Right kidney (tissue), 1 donor: ENCODE measurements at regions not wholly inside any gene's neighbourhood (a gene's known extent, or its start where the extent isn't known, plus 50 kb on each side); places are given as distances from the start of the nearest gene placed in this dataset.
"Not testable (repeated sequence)": the region's sequence is repeated elsewhere in the genome, so short reads cannot be mapped to it uniquely, and the experiment has no call there.

Experiments used
- DNase-seq: peaks from one replicate; pipeline ENCODE4 v3.0.0-alpha.2; 2016

DNA sequence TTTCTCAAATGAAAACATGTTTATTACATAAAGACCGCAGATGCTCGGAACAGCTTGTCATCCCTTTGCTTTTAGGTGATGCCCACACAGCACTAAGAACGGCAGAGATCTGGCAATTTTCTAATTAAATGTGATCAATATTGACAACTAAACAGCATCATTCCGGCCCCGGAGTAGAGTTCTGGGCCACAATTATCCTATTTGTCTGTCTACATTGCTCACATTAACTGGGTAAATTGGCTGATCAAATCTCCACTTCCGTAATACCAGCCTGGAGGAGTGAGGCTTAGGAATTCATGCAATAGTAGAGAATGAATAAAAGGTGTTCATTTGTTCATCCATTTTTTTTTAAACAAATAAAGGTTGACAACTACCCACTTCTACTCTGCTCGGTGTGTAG is 245.1 kb upstream of the C9orf72 start:
- no peak for DNase-seq

DNA sequence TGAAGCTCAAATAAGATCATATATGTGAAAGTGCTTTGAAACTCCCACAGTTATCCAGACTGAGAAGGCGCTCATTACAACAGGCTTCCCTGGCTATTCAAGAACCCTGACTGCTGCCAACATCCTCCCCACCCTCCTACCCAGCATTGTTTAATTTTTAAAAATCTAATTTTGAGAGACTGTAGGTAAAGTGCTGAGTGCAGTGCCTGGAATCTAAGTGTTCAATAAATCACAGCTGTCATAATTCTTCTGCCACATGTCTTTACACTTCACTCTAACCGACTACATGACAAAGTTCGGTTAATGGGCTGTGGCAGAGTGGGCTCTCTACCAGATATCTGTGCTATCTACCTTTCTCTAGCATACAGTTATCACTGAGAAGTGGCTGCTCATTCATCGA is 255.6 kb upstream of the C9orf72 start:
- no peak for DNase-seq

DNA sequence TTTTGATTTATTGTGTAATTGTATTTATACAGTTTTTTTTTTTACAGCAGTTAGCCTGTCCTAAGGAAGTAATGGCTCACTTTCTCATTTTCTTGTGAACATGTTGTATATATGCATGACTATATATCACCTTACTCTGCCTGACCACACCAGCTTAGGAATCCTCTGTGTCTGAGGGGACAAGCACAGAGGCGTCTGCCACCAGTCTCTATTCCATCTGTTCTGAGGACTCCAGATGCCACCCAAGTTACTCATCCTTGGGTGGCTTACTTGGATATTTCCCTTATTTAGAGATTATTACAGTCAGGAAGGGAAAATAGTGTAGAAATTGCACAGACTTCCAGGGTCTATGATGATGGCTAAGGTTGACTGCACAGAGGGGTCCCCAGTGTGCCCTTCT is 256.3 kb upstream of the C9orf72 start:
- no peak for DNase-seq

DNA sequence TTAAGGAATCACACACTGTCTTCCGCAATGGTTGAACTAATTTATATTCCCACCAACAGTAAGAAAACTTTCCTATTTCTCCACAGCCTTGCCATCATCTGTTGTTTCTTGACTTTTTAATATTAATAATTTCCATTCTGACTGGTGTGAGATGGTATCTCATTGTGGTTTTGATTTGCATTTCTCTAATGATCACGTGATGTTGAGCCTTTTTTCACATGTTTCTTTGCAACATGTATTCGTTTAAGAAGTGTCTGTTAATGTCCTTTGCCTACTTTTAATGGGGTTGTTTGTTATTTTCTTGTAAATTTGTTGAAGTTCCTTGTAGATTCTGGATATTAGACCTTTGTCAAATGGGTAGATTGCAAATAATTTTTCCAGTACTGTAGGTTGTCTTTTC is 258.8 kb upstream of the C9orf72 start:
- DNase-seq = not testable (repeated sequence)

DNA sequence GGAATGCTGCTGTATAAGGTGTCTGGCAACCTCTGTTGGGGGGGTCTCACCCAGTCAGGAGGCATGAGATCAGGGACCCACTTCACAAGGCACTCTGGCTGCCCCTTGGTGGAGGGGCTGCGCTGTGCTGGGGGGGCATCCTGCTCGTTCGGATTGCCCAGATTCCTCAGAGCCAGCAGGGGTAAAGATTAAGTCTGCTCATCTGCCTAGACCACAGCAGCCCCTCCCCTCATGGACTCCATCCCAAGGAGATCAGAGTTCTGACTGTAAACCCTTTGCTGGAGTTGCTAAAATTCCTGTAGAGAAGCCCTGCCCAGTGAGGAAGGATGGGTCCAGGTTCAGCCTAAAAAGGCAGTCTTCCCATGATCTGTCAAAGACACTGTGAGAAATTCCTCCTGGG is 262.0 kb upstream of the C9orf72 start:
- DNase-seq = no peak

DNA sequence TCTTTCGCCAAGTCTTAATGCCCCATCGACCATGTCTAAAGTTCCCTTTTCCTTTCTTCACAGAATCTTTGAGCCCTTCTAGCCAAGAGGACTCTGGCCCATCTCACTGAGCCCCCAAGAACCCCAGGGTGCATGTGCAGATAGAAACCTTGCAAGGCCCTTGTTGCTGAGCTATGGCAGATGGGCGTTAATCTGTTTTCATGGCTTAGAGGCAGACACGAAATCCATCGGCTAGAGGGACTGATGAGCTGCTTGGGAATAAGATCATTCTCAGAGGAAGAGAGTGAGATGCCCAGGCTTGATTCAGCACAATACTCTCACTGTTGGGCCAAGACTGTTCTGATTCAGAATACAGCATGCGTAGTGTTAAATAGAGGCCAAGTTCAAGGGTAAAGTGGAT is 262.5 kb upstream of the C9orf72 start:
- no peak for DNase-seq

DNA sequence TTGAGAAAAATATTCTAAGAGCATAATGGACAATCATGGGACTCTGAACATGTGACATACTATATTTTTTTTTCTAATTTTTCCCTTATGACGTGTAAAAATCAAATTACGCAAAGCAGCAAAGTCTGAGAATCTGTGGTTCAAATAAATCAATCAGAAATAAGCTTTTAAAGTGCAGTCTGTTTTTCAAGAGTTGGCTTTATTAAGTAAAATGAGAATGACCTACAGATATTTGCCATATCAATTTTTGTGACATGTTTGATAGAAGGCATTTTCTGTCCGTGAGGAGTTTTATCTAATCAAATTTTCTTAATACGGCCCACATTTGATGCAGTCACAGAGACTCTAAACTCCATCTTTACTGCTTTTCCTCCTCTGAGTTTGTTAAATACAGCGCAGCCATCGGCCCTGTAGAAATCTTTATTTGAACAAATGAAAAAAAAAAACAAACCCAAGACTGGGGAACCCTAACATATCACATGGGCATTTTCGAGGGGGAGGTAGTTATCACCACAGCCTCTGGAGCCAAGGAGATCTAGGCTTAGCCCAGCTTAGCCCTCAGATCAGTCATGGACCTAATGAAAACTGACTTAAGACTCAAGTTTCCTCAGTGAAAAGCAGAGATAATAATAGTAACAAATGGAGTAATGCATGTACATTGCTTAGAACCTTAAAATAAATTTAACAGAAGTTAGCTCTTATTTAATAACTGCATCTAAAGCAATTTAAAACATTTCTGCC is 263.6 kb upstream of the C9orf72 start:
- DNase-seq = no peak

DNA sequence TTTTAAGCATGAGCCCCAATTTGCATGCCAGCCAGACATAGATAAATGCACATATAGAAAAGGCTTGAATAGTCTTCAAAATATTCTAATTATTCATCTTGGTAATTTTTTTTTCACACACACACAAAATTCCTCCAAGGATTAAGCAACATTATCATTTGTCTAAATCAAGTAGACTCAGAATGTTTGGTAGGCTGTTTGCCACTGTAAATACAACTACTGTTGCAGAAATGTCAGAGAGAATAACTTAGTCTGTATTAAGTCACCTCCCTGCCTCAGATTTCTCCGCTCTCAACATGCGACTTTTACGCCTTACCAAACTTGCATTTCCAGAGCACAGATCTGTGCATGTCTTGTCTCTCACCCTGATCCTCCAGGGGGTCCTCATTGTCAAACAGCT is 265.6 kb upstream of the C9orf72 start:
- DNase-seq = no peak

DNA sequence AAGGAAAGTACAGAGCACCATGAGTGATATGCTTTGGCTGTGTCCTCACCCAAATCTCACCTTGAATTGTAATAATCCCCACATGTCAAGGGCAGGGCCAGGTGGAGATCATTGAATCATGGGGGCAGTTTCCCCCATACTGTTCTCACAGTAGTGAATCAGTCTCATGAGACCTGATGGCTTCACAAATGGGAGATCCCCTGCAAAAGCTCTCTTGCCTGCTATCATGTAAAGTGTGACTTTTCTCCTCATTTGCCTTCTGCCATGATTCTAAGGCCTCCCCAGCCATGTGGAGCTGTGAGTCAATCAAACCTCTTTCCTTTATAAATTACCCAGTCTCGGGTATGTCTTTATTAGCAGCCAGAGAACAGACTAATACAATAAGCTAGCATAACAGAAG is 266.5 kb upstream of the C9orf72 start:
- DNase-seq = not testable (repeated sequence)

DNA sequence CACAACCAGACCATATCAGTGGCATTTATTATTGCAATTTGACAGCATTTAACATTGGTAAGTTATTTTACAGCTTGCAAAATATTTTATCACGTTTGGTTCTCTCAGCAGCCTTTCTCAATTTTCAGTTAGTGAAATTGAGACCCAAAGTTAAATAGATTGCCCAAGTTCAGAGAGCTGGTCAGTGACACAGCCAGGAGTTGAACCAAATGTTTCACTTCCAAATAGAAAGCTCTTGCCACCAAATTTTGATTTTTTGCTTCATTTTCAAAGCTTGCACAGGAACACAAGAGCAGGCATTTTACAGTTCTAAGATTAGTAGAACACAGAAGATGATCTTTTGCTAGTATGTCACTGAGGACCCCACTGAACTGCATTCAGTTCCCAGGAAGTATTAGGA is 271.5 kb upstream of the C9orf72 start:
- DNase-seq = no peak

DNA sequence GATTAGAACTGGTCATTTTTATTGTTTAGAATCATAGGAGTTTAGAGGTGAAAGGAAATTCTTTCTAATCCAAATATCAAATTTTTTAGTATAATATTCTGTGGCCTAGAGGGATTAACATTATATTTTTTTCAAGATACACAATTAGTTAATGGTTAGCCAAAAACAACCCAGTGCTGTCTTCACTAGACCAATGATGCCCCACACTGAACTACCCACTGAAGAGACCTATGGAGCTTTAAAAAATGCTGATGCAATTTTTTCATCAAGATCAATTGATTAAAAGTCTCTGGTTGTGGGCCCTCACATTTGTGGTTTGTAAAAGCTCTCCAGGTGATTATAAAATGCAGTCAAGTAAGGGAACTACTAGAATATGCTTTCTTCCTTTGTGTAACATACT is 274.1 kb upstream of the C9orf72 start:
- DNase-seq = no peak

DNA sequence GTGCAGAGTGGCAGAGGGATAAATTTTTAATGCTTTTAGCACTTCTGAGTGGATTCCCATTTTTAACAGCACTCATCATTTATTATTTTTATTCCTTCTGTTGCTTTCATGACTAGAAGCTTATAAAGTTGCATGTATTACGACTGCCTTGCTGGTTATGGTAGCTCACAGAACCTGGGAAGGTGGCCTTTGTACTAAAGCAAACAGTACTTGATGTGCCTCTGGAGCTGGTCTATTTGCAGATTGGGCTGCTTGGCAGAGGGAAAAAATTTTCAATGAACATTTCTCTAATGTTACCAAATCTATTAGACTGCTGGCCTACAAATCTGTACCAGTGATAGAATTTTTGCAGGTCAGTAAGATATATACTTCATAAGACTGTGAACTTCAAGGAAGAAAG is 274.5 kb upstream of the C9orf72 start:
- DNase-seq = no peak

DNA sequence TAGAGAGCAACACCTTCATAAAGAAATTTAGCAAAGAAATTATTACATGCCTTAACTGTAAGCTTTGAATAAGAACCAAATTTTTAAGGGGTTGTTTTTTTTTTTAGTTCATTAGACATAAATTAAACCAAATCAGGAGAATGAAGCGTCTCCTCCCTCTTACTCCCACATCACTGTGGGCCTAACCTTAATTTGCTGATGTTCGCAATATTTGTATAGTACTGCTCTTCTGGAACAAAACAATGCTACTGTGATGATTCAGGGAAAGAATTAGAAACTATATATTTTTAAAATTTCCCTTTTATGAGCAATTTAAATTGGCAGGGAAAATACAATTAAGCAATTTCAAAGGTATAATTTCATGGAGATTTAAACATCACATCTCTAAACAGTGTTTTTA is 275.0 kb upstream of the C9orf72 start:
- DNase-seq = no peak

DNA sequence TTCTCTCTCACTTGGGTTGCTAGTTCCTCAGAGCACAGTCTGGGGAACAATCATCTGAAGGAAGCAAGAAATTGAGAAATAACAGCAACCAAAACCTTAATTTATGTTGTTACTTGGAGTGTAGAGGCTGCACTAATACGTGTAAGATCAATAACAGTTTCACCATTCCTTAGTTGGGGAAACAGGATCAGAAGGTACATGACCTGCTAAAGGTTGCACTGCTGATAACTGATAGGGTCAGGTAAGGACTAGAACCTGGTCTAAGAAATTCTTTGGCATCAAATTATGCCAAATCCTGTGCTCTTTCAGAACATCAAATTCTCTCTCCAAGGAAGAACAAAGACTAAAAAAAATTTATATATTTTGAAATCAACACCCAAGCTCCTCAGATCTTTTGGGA is 278.6 kb upstream of the C9orf72 start:
- DNase-seq = no peak

DNA sequence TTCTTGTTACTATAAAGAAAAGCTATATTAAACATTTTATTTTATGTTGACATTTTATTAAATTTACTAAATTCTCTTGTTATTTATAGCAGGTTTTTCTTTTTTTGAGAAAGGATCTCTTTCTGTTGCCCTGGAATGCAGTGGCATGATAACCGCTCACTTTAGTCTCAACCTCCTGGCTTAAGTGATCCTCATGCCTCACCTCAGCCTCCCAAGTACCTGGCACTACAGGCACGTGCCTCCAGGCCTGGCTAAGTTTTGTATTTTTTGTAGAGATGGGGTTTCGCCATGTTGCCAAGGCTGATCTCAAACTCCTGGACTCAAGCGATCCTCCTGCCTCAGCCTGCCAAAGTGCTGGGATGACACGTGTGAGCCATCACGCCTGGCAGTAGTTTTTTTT is 280.2 kb upstream of the C9orf72 start:
- no peak for DNase-seq

DNA sequence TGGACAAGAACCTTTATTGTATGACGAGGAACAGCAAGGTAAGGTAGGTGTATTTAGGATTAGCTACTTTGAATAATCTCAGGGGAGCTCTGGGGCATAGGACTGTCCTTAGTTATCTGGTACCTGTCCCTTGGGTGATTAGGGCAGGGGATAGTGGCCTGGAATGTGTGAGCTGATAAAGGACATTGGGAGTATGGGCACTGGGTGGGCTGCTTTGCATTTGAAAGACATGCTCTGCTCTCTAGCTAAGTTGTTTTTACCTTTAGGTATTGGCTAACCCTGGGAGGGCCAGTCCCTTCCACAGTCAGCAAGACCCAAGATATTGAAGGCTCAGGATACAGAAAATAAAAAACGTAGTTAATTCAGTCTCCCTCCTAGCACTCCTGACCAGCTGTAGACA is 282.8 kb upstream of the C9orf72 start:
- no peak for DNase-seq

DNA sequence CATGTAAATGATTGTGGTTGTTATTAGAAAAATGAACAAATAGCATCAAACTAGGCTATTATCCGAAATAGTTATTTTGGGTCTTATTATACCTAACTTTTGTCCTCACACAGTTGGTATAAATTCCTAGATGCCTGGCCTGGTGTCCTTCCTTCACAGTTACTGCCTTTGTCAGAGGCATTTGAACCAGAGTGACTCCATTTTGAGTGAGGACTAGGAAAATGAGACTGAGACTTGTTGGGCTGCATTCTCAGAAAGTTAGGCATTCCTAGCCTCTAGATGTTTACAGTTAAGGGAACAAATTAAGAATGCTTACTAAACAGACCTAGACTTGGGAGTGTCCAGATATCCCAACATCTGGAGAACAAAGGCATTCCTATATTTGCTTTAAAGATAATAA is 283.5 kb upstream of the C9orf72 start:
- DNase-seq = no peak

DNA sequence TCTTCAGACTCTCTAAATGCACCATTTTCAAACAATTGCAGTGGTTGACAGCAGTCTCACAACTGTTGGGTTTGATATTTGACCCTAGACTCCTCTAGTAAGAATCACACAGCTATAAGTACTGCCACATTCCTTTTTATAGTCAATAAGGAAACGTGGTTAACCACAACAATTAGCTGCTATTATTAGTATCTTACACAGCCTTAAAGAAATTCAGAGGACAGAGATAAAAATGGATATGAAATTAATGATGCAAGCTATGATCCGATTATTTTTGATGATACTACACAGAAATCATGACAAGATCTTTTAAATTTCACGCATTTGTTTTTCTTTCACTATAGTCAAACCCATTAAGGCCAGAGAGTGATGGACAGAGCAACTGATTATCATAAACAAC is 288.6 kb upstream of the C9orf72 start:
- DNase-seq = no peak

DNA sequence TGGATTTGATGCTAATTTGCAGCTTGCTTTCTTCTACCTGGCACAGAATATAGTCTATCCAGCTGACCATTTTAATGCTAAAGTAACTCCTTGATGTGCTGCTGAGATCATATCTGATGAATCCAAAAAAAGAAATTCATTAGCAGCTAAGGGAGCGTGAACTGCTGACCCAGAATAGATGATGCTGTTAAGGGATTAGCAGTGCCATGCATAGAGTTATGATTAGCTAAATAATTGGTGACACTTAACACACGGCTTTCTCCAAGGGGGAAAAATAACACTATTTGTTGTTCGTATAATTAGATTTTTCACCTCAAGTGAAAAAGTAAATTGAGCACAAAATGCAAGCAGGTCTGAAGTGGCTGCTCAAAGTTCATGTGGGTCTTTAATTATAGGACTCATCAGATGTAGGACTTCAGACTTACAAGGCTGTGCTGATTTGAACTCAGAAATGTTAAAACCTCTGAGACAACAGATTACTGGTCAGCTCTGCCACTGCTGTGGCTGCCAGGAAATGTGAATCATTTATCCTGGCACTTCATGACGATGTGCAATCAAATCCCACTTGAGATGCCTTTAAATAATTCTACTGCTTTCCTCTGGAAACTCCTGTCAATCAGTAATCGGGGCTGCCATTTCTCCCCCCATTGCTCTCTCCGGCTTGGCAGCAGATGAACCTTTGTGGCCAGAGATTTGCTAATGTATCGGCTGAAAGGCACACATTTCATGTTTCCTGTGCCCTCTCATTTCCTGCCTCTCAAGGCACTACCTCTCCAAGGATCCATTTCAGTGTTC is 291.6 kb upstream of the C9orf72 start:
- no peak for DNase-seq

DNA sequence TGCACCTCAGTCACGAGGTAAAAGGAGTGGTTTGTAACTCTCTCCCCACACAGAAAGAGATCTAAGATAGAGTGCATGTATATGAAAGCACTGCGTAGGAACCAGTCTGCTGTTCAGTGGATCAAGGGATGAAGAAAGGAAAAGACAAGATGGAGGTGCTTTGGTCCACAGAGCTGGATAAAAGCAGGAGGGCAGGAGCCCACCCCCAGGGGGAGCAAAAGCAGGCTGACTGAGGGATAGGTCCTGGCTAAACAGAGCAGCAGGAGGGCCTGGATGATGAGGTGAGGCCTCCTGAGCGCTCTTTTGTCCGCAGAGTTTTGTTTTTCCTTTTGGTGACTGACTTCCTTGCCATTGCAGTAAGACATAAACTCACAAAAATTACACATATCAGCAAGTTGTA is 293.5 kb upstream of the C9orf72 start:
- no peak for DNase-seq

DNA sequence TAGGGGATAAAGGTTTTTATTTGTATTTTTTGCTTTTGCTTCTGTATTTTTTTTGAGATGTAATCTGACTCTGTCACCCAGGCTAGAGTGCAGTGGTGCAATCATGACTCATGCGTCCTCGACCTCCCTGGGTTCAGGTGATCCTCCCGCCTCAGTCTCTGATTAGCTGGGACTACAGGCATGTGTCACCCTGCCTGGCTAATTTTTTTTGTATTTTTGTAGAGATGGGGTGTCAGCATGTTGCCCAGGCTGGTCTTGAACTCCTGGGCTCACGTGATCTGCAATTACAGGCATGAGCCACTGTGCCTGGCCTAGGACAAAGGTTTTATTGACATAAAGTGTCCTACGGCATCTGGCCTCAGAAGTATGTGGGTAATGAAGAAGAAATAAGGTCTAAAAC is 297.1 kb upstream of the C9orf72 start:
- DNase-seq = no peak

DNA sequence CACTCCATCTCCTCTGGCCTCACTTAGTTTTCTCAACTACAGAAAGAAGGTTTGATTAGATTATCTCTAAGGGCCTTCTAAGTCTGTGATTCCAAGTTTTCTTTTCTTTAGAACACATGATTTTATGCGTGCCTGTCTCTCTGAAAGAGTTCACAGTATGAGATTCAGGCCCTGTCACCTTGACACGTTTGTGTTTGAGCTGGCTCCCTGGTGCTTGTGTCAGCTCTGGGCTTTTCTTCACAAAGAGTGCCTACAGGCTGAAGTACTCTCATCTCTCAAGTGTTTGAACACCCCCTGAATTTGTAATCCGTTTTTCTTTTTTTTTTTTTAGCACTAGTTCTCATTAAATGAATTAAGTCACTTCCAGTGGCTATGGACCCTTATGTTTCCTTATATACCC is 306.9 kb upstream of the C9orf72 start:
- no peak for DNase-seq

DNA sequence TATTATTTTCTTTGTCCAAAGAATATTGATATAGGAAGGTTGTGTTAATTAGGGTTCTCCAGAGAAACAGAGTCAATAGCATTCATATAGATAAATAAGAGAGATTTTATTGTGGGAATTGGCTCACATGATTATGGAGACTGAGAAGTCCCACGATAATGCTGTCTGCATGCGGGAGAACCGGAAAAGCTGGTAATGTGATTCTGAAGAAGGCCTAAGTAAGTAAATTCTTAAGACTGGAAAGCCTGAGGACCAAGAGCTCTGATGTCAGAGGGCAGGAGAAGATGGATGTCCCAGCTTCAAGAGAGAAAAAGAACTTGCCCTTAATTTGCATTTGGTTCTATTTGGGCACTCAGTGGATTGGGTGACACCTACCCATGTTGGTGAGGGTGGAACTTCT is 307.4 kb upstream of the C9orf72 start:
- no peak for DNase-seq

DNA sequence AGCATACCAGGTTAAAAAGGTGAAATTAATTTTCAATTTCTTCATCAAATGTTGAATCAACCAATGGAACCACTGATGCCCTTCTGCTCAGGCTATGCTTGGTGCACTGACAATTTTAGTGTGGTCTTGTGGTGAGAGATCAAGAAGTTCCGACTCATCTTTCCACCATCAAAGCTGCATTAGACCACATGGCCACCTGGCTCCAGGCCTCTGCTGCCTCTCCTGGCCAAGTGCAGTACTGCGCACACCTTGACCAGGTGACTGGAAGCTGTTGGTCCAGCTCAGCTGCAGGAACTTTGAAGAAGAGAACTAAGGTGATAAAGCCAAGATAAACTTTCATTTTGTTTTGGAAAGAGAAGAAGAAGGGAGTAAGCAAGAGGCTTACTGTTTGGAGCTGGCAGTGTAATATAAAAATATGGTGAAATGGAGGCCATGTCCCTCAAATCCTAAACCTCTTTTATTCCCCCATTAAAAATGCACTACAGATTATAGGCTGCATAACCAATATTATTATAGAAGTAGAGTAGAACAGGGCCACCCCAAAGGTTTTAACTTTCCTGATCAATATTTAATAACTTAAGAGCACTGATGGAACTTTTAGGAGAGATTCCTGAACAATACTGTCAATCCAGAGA is 315.5 kb upstream of the C9orf72 start:
- no peak for DNase-seq
